Epithelial cell of prostate (primary cell): ENCODE measurements at regions not wholly inside any gene's neighbourhood (a gene's known extent, or its start where the extent isn't known, plus 50 kb on each side); places are given as distances from the start of the nearest gene placed in this dataset.
"Not testable (repeated sequence)": the region's sequence is repeated elsewhere in the genome, so short reads cannot be mapped to it uniquely, and the experiment has no call there.

Experiments
- DNase-seq: peaks from one replicate; pipeline ENCODE4 v3.0.0-alpha.2; 2011; ENCODE audit warnings: low read depth, low spot score
- H3K27ac ChIP-seq: fragments of 450-650 bp; 2 replicates; pipeline ENCODE4 v1.5.1; 2017; ENCODE audit warnings: mild to moderate bottlenecking

- no peak overlapping the region for H3K27ac ChIP-seq
- no peak for DNase-seq
These were observed 339.7 kb upstream of the SULF2 start for GRCh38 chr20:48124960-48125359.

- H3K27ac ChIP-seq, result no peak overlapping the region
- DNase-seq, result no peak
These were observed 339.0 kb upstream of the SULF2 start for GRCh38 chr20:48124181-48124782.

- DNase-seq, result no peak
- H3K27ac ChIP-seq, result no peak overlapping the region
These were observed 334.8 kb upstream of the SULF2 start for GRCh38 chr20:48120120-48120519.

GRCh38 chr20:48119389-48119788, 334.1 kb upstream of the SULF2 start:
- DNase-seq, H3K27ac ChIP-seq: not testable (repeated sequence)

- no peak overlapping the region for H3K27ac ChIP-seq
- DNase-seq, result no peak
These were observed 330.2 kb upstream of the SULF2 start for GRCh38 chr20:48115502-48115901.

GRCh38 chr20:48107560-48107959, 322.3 kb upstream of the SULF2 start:
- DNase-seq, result no peak

GRCh38 chr20:48106428-48106827, 321.1 kb upstream of the SULF2 start:
- no peak overlapping the region for H3K27ac ChIP-seq
- DNase-seq, result no peak

More at GRCh38 chr20:48107560-48107959, 322.3 kb upstream of the SULF2 start:
- no peak overlapping the region for H3K27ac ChIP-seq

- DNase-seq, result no peak
- no peak overlapping the region for H3K27ac ChIP-seq
These were observed 320.2 kb upstream of the SULF2 start for GRCh38 chr20:48105526-48105925.

- DNase-seq, result no peak
These were observed 317.8 kb upstream of the SULF2 start for GRCh38 chr20:48102931-48103660.

GRCh38 chr20:48102076-48102787, 317.0 kb upstream of the SULF2 start:
- DNase-seq, result no peak
- no peak overlapping the region for H3K27ac ChIP-seq

More at GRCh38 chr20:48102931-48103660, 317.8 kb upstream of the SULF2 start:
- no peak overlapping the region for H3K27ac ChIP-seq

GRCh38 chr20:48100483-48100882, 315.2 kb upstream of the SULF2 start:
- DNase-seq, result no peak
- no peak overlapping the region for H3K27ac ChIP-seq

- no peak for DNase-seq
These were observed 313.6 kb upstream of the SULF2 start for GRCh38 chr20:48098866-48099265.

GRCh38 chr20:48098099-48098498, 312.8 kb upstream of the SULF2 start:
- no peak for DNase-seq
- H3K27ac ChIP-seq, result no peak overlapping the region

More at GRCh38 chr20:48098866-48099265, 313.6 kb upstream of the SULF2 start:
- no peak overlapping the region for H3K27ac ChIP-seq

- DNase-seq, result no peak
- H3K27ac ChIP-seq, result no peak overlapping the region
These were observed 311.9 kb upstream of the SULF2 start for GRCh38 chr20:48096957-48097890.

GRCh38 chr20:48096212-48096875, 311.1 kb upstream of the SULF2 start:
- no peak overlapping the region for H3K27ac ChIP-seq
- no peak for DNase-seq

- H3K27ac ChIP-seq, result no peak overlapping the region
- no peak for DNase-seq
These were observed 309.7 kb upstream of the SULF2 start for GRCh38 chr20:48094944-48095343.

- H3K27ac ChIP-seq, result no peak overlapping the region
- no peak for DNase-seq
These were observed 309.0 kb upstream of the SULF2 start for GRCh38 chr20:48094196-48094749.

GRCh38 chr20:48092596-48093280, 307.5 kb upstream of the SULF2 start:
- H3K27ac ChIP-seq, result no peak overlapping the region
- no peak for DNase-seq

GRCh38 chr20:48090784-48091183, 305.5 kb upstream of the SULF2 start:
- DNase-seq, result no peak
- no peak overlapping the region for H3K27ac ChIP-seq
